Activated CD8-positive, alpha-beta T cell treated with anti-CD3 and anti-CD28 coated beads for 36 hours (primary cell): ENCODE measurements at regions not wholly inside any gene's neighbourhood (a gene's known extent, or its start where the extent isn't known, plus 50 kb on each side); places are given as distances from the start of the nearest gene placed in this dataset.

Source experiments
- ATAC-seq: fragments of 200-7000 bp; cut with Tn5 transposase; one replicate; pipeline ENCODE4 v1.10.0; 2021; ENCODE audit warnings: mild to moderate bottlenecking, moderate library complexity
- CTCF ChIA-PET: fragments of 350-600 bp; sonication (Branson Sonifier 250); formaldehyde crosslinking; loops from one replicate; lab custom pipeline; 2021; ENCODE audit warnings: antibody characterized with exemption; lab: Charles Lee
- POLR2A ChIA-PET: fragments of 350-600 bp; sonication (Branson Sonifier 250); formaldehyde crosslinking; loops from one replicate; lab custom pipeline; 2021; ENCODE audit warnings: antibody characterized with exemption; lab: Charles Lee
- DNase-seq: peaks from one replicate; pipeline ENCODE4 v3.0.0-alpha.2; 2020
- H3K27ac Mint-ChIP-seq: one replicate; pipeline ENCODE4 v1.8.0; 2021; ENCODE audit warnings: mild to moderate bottlenecking, mixed read lengths
- H3K27me3 Mint-ChIP-seq: one replicate; pipeline ENCODE4 v1.8.0; 2021; ENCODE audit warnings: mixed read lengths
- H3K36me3 Mint-ChIP-seq: one replicate; pipeline ENCODE4 v1.8.0; 2021; ENCODE audit warnings: low read depth, mixed read lengths
- H3K4me1 Mint-ChIP-seq: one replicate; pipeline ENCODE4 v1.8.0; 2021; ENCODE audit warnings: low read depth, mixed read lengths
- H3K4me3 Mint-ChIP-seq: one replicate; pipeline ENCODE4 v1.8.0; 2021; ENCODE audit warnings: mild to moderate bottlenecking, moderate library complexity, mixed read lengths
- H3K9me3 Mint-ChIP-seq: one replicate; pipeline ENCODE4 v1.8.0; 2021; ENCODE audit warnings: mixed read lengths
- CTCF ChIP-seq: fragments of 200-600 bp; IDR thresholded peaks from one replicate; pipeline ENCODE4 v1.8.0; 2022; ENCODE audit warnings: antibody characterized with exemption, mild to moderate bottlenecking
- intact Hi-C: fragments of 100-400 bp; cut with micrococcal nuclease; formaldehyde crosslinking; loops from one replicate; pipeline ENCODE4 v1.10.0; 2022

- no peak for TF ChIP-seq CTCF
- Mint-ChIP-seq H3K9me3 (no peaks in the 10 kb centered on the region), H3K27me3 (peaks cover 7% of the 10 kb centered on the region), H3K4me1 (no peaks in the 10 kb centered on the region), H3K36me3 (no peaks in the 10 kb centered on the region), H3K27ac (no peak overlapping the region), H3K4me3 (no peak overlapping the region)
- DNase-seq (no peak), ATAC-seq (no peak)
- ChIA-PET CTCF (no interaction called here), POLR2A (no interaction called here)
- intact Hi-C loops = no loop called here
These were observed 210.1 kb upstream of the MVB12B start for GRCh38 chr9:126116351-126117157.

GRCh38 chr9:126117158-126117425 lies 209.5 kb upstream of the MVB12B start:
- Mint-ChIP-seq H3K27ac (no peak overlapping the region), H3K27me3 (peaks cover 7% of the 10 kb centered on the region), H3K4me3 (no peak overlapping the region), H3K9me3 (no peaks in the 10 kb centered on the region), H3K36me3 (no peaks in the 10 kb centered on the region), H3K4me1 (no peaks in the 10 kb centered on the region)
- ChIA-PET CTCF (no interaction called here), POLR2A (no interaction called here)
- ATAC-seq (no peak), DNase-seq (no peak)
- intact Hi-C loops = no loop called here
- no peak for TF ChIP-seq CTCF

GRCh38 chr9:126117631-126118030 lies 209.0 kb upstream of the MVB12B start:
- TF ChIP-seq CTCF = no peak
- ChIA-PET POLR2A (no interaction called here), CTCF (no interaction called here)
- Mint-ChIP-seq H3K4me3 (no peak overlapping the region), H3K27ac (no peak overlapping the region), H3K36me3 (no peaks in the 10 kb centered on the region), H3K9me3 (no peaks in the 10 kb centered on the region), H3K4me1 (no peaks in the 10 kb centered on the region), H3K27me3 (peaks cover 10% of the 10 kb centered on the region)
- no peak for DNase-seq
- intact Hi-C loops = no loop called here
- ATAC-seq = no peak

GRCh38 chr9:126119731-126120130 lies 206.9 kb upstream of the MVB12B start:
- Mint-ChIP-seq H3K27ac (no peak overlapping the region), H3K9me3 (no peaks in the 10 kb centered on the region), H3K27me3 (peaks cover 10% of the 10 kb centered on the region), H3K4me1 (no peaks in the 10 kb centered on the region), H3K4me3 (no peak overlapping the region), H3K36me3 (no peaks in the 10 kb centered on the region)
- no peak for ATAC-seq
- ChIA-PET CTCF (no interaction called here), POLR2A (no interaction called here)
- TF ChIP-seq CTCF = no peak
- intact Hi-C loops = no loop called here
- DNase-seq = no peak

GRCh38 chr9:126122901-126123616 lies 203.6 kb upstream of the MVB12B start:
- CTCF ChIA-PET = interaction anchor here (1.9 kb wide), 1 partner anchor 716 kb away, joined by 5 read pairs; no protein-coding TSS in a partner anchor
- Mint-ChIP-seq H3K27me3 (peaks cover 17% of the 10 kb centered on the region), H3K36me3 (no peaks in the 10 kb centered on the region), H3K4me1 (no peaks in the 10 kb centered on the region), H3K9me3 (no peaks in the 10 kb centered on the region), H3K27ac (no peak overlapping the region), H3K4me3 (no peak overlapping the region)
- intact Hi-C loops = no loop called here
- no peak for ATAC-seq
- TF ChIP-seq CTCF = no peak
- POLR2A ChIA-PET = no interaction called here
- DNase-seq = no peak
